ENCODE measurements at regions not wholly inside any gene's neighbourhood (a gene's known extent, or its start where the extent isn't known, plus 50 kb on each side); places are given as distances from the start of the nearest gene placed in this dataset.
"Not testable (repeated sequence)": the region's sequence is repeated elsewhere in the genome, so short reads cannot be mapped to it uniquely, and the experiment has no call there.

DNA sequence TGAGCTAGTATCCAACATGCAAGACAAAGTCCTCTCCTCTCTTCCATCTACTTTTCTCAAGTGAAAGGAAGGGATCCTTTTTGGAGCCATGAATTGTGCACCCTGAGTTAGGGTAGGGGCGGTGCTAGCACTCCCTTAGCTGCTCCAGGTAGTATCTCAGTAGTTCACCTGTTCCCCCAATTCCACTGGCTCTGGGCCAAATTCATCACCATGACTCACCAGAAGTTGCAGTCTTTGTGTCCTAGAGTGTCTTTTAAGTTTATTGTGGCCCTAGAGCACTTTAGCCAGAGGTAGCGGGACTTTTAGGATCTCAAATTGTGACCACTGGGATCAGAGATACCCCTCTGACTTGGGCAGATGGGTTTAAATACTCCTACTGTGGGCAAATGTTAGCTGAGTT lies 398.6 kb upstream of the ANO5 start:
- Histone ChIP-seq H3K9me3 (ENCODE audit: control insufficient read depth, low read depth, low read length) (no peaks in the 10 kb centered on the region), H3K36me3 (ENCODE audit: control insufficient read depth, low read depth, low read length) (no peaks in the 10 kb centered on the region), H3K4me1 (ENCODE audit: control insufficient read depth, low read depth, low read length) (no peaks in the 10 kb centered on the region), H3K4me3 (ENCODE audit: low read length) (no peak overlapping the region), H3K27ac (ENCODE audit: low read length) (no peak overlapping the region), H3K9ac (ENCODE audit: low read length) (no peak overlapping the region), H3K27me3 (ENCODE audit: control insufficient read depth, insufficient read depth, low read length) (no peaks in the 10 kb centered on the region)

DNA sequence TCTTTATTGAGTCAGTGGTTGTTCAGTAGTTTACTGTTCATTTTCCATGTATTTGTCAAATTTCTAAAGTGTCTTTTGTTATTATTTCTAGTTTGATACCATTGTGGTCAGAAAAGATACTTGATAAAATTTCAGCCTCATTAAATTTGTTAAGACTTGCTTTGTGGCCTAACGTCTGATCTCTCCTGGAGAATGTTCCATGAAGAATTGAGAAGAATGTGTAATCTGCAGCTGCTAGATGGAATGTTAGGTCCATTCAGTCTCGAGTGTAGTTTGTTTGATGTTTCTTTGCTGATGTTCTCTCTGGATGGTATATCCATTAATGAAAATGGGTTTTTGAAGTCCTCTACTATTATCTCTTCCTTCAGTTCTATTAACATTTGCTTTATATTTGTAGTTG lies 394.7 kb upstream of the ANO5 start:
- Histone ChIP-seq H3K27me3 (ENCODE audit: control insufficient read depth, insufficient read depth, low read length) (no peaks in the 10 kb centered on the region), H3K9me3 (ENCODE audit: control insufficient read depth, low read depth, low read length) (no peaks in the 10 kb centered on the region), H3K27ac (ENCODE audit: low read length) (no peak overlapping the region), H3K36me3 (ENCODE audit: control insufficient read depth, low read depth, low read length) (no peaks in the 10 kb centered on the region), H3K9ac (ENCODE audit: low read length) (no peak overlapping the region), H3K4me3 (ENCODE audit: low read length) (no peak overlapping the region), H3K4me1 (ENCODE audit: control insufficient read depth, low read depth, low read length) (no peaks in the 10 kb centered on the region)

DNA sequence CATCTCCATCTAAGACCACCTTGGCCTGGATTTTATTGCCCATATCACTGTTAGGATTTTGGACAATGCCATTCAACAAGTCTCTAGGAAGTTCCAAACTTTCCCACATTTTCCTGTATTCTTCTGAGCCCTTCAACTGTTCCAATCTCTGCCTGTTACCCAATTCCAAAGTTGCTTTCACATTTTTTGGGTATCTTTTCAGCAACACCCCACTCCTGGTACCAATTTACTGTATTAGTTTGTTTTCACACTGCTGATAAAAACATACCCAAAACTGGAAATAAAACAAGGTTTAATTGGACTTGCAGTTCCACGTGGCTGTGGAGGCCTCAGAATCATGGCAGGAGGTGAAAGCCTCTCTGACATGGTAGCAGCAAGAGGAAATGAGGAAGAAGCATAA lies 388.4 kb upstream of the ANO5 start:
- H3K4me1 ChIP-seq (ENCODE audit: control insufficient read depth, low read depth, low read length); H3K9ac ChIP-seq (ENCODE audit: low read length); H3K9me3 ChIP-seq (ENCODE audit: control insufficient read depth, low read depth, low read length); H3K27ac ChIP-seq (ENCODE audit: low read length); H3K4me3 ChIP-seq (ENCODE audit: low read length); H3K27me3 ChIP-seq (ENCODE audit: control insufficient read depth, insufficient read depth, low read length); H3K36me3 ChIP-seq (ENCODE audit: control insufficient read depth, low read depth, low read length): not testable (repeated sequence)

DNA sequence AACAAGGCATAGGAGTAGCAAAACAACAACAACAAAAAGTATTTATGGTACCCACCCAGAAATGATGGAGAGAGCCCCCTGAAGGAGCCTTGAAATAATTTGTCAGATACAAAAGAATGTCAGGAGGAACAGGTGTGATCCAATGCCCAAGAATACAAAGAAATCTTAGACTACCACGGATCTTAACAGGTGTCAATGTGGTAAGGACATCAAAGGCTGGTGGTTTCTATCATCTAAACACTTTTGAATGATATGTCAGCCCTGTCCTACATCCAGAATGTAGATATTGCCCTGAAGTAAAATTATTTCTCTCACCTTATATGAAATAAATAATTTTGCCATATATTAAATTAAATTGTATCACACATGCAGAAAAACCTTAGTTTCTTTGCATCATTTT lies 386.4 kb upstream of the ANO5 start:
- no peaks in the 10 kb centered on the region for H3K4me1 ChIP-seq (ENCODE audit: control insufficient read depth, low read depth, low read length)
- no peak overlapping the region for H3K27ac ChIP-seq (ENCODE audit: low read length)
- H3K36me3 ChIP-seq (ENCODE audit: control insufficient read depth, low read depth, low read length) = no peaks in the 10 kb centered on the region
- H3K27me3 ChIP-seq (ENCODE audit: control insufficient read depth, insufficient read depth, low read length) = no peaks in the 10 kb centered on the region
- no peaks in the 10 kb centered on the region for H3K9me3 ChIP-seq (ENCODE audit: control insufficient read depth, low read depth, low read length)
- H3K9ac ChIP-seq (ENCODE audit: low read length) = no peak overlapping the region
- H3K4me3 ChIP-seq (ENCODE audit: low read length) = no peak overlapping the region

DNA sequence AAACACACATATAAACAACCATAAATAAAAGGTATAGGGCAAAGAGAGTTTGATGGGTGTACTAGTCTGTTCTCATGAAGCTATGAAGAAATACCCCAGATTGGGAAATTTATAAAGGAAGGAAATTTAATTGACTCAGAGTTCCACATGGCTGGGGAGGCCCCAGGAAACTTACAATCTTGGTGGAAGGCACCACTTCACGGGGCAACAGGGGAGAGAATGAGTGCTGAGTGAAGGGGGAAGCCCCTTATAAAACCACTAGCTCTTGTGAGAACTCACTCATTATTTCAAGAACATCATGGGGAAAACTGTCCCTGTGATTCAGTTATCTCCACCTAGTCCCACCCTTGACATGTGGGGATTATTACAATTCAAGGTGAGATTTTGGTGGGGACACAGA lies 385.9 kb upstream of the ANO5 start:
- H3K4me3 ChIP-seq (ENCODE audit: low read length) = no peak overlapping the region
- no peaks in the 10 kb centered on the region for H3K9me3 ChIP-seq (ENCODE audit: control insufficient read depth, low read depth, low read length)
- no peak overlapping the region for H3K27ac ChIP-seq (ENCODE audit: low read length)
- no peaks in the 10 kb centered on the region for H3K27me3 ChIP-seq (ENCODE audit: control insufficient read depth, insufficient read depth, low read length)
- no peak overlapping the region for H3K9ac ChIP-seq (ENCODE audit: low read length)
- H3K36me3 ChIP-seq (ENCODE audit: control insufficient read depth, low read depth, low read length) = no peaks in the 10 kb centered on the region
- no peaks in the 10 kb centered on the region for H3K4me1 ChIP-seq (ENCODE audit: control insufficient read depth, low read depth, low read length)

DNA sequence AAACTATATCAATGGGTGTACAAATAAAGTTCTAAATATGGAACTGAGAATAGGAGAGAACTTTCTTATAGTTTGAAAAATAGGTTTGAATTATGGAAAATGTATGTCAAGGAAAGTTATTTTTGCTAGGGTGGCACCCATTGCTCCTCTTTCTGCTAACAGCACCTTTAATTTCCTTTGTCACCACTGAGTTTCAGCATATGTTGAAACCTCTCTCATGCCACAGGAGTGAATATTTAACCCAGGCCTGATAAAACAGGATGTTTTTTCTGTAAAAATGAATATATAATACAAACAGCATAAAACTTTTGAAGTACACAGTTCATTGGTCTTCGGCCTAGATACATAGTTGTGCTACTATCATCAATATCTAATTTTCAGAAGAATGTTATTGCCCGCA lies 385.5 kb upstream of the ANO5 start:
- Histone ChIP-seq H3K27ac (ENCODE audit: low read length) (no peak overlapping the region), H3K27me3 (ENCODE audit: control insufficient read depth, insufficient read depth, low read length) (no peaks in the 10 kb centered on the region), H3K9me3 (ENCODE audit: control insufficient read depth, low read depth, low read length) (no peaks in the 10 kb centered on the region), H3K4me3 (ENCODE audit: low read length) (no peak overlapping the region), H3K4me1 (ENCODE audit: control insufficient read depth, low read depth, low read length) (no peaks in the 10 kb centered on the region), H3K36me3 (ENCODE audit: control insufficient read depth, low read depth, low read length) (no peaks in the 10 kb centered on the region), H3K9ac (ENCODE audit: low read length) (no peak overlapping the region)

DNA sequence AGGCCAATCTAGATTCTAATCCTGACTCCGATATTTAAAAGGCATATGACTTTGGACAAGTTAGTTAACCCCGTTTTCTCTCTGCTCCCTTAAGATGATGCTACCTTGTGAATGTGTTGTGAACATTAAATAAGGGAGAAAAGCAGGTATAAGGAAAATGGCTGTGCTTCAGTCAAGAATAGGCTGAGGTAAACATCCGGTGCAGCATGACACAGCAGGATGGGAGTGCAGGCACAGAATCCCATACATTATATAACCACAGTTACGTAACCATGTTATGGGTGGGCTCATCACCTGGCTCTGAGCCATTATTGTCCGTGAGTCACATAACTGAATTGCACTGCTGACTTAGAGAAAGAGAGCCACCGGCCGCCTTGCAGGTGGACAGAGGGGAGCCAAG lies 382.2 kb upstream of the ANO5 start:
- H3K9ac ChIP-seq (ENCODE audit: low read length) = no peak overlapping the region
- H3K27ac ChIP-seq (ENCODE audit: low read length) = no peak overlapping the region
- H3K4me1 ChIP-seq (ENCODE audit: control insufficient read depth, low read depth, low read length) = no peaks in the 10 kb centered on the region
- no peaks in the 10 kb centered on the region for H3K36me3 ChIP-seq (ENCODE audit: control insufficient read depth, low read depth, low read length)
- H3K27me3 ChIP-seq (ENCODE audit: control insufficient read depth, insufficient read depth, low read length) = no peaks in the 10 kb centered on the region
- H3K4me3 ChIP-seq (ENCODE audit: low read length) = no peak overlapping the region
- H3K9me3 ChIP-seq (ENCODE audit: control insufficient read depth, low read depth, low read length) = no peaks in the 10 kb centered on the region

DNA sequence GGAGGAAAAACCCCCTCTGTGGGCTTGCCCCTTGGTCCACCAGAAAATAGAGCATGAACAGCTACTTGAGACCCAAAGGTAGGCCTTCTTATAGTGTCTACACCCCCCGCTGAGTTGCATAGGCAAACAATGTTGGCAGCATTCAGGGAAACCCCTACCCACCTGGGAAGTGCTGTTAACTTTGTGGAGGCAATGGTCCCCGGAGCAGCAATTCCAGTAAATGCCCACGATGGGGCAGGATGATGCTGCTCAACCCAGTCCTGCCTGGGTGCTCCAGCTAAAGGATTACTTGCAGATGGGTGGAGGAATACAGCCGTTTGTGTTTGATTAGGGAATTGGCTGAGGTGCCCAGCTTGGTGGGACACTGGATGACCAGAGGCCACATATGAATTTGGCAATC lies 381.3 kb upstream of the ANO5 start:
- Histone ChIP-seq H3K4me3 (ENCODE audit: low read length) (no peak overlapping the region), H3K36me3 (ENCODE audit: control insufficient read depth, low read depth, low read length) (no peaks in the 10 kb centered on the region), H3K9me3 (ENCODE audit: control insufficient read depth, low read depth, low read length) (no peaks in the 10 kb centered on the region), H3K4me1 (ENCODE audit: control insufficient read depth, low read depth, low read length) (no peaks in the 10 kb centered on the region), H3K27ac (ENCODE audit: low read length) (no peak overlapping the region), H3K9ac (ENCODE audit: low read length) (no peak overlapping the region), H3K27me3 (ENCODE audit: control insufficient read depth, insufficient read depth, low read length) (no peaks in the 10 kb centered on the region)

DNA sequence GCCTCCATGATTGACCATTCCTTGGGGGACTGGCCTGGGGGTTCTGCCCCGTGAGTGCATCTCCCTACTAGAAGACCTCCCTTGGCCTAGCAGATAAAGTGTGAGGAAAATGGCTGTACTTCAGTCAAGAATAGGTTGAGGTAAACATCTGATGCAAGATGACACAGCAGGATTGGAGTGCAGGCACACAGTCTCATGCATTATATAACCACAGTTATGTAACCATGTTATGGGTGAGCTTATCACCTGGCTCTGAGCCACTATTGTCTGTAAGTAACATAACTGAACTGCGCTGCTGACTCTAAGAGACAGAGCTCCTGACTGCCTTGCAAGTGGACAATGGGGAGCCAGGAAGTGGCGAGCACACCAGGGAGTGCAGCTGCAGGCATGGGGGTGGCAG lies 378.7 kb upstream of the ANO5 start:
- no peak overlapping the region for H3K4me3 ChIP-seq (ENCODE audit: low read length)
- H3K27me3 ChIP-seq (ENCODE audit: control insufficient read depth, insufficient read depth, low read length) = no peaks in the 10 kb centered on the region
- H3K9me3 ChIP-seq (ENCODE audit: control insufficient read depth, low read depth, low read length) = no peaks in the 10 kb centered on the region
- no peak overlapping the region for H3K9ac ChIP-seq (ENCODE audit: low read length)
- H3K27ac ChIP-seq (ENCODE audit: low read length) = no peak overlapping the region
- H3K4me1 ChIP-seq (ENCODE audit: control insufficient read depth, low read depth, low read length) = no peaks in the 10 kb centered on the region
- no peaks in the 10 kb centered on the region for H3K36me3 ChIP-seq (ENCODE audit: control insufficient read depth, low read depth, low read length)

DNA sequence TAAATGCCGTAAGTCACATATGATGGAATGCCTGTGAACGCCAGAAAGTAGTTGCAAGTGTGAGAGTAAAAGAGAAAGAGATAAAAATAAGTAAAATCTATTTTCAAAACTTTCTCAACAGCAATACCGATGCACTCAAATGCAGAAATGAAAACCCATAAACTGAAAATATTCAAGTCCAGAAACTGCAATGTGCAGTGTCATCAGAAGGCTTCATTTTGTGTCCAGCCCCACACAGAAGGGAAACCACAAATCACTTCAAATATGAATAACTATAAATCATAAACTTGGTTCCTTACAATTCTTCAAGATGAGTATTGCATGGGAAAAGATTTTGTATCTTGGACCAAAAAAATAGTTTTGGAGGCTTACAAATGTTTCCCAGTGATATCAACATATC lies 375.2 kb upstream of the ANO5 start:
- H3K9ac ChIP-seq (ENCODE audit: low read length) = no peak overlapping the region
- no peak overlapping the region for H3K4me3 ChIP-seq (ENCODE audit: low read length)
- H3K27ac ChIP-seq (ENCODE audit: low read length) = no peak overlapping the region
- H3K4me1 ChIP-seq (ENCODE audit: control insufficient read depth, low read depth, low read length) = no peaks in the 10 kb centered on the region
- H3K27me3 ChIP-seq (ENCODE audit: control insufficient read depth, insufficient read depth, low read length) = no peaks in the 10 kb centered on the region
- no peaks in the 10 kb centered on the region for H3K36me3 ChIP-seq (ENCODE audit: control insufficient read depth, low read depth, low read length)
- no peaks in the 10 kb centered on the region for H3K9me3 ChIP-seq (ENCODE audit: control insufficient read depth, low read depth, low read length)

DNA sequence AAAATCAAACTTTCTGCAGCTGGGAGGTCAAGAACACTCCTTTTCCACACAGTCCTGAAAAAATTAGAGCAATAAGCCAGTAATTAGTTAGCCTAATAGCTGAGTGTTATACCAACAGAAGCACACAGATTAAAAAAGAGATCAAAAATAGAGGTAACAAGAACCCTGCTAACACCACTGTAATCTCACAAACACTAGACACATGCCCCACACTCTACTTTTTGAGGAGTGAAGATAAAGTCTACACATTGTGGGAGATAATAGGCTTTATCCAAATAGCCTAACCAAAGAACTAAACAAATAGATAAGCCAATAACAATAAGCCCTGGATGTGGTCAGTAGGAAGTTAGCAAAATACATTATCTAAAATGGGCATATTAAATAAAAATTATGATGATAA lies 372.7 kb upstream of the ANO5 start:
- Histone ChIP-seq H3K4me1 (ENCODE audit: control insufficient read depth, low read depth, low read length) (no peaks in the 10 kb centered on the region), H3K9ac (ENCODE audit: low read length) (no peak overlapping the region), H3K27me3 (ENCODE audit: control insufficient read depth, insufficient read depth, low read length) (no peaks in the 10 kb centered on the region), H3K9me3 (ENCODE audit: control insufficient read depth, low read depth, low read length) (no peaks in the 10 kb centered on the region), H3K27ac (ENCODE audit: low read length) (no peak overlapping the region), H3K36me3 (ENCODE audit: control insufficient read depth, low read depth, low read length) (no peaks in the 10 kb centered on the region), H3K4me3 (ENCODE audit: low read length) (no peak overlapping the region)

DNA sequence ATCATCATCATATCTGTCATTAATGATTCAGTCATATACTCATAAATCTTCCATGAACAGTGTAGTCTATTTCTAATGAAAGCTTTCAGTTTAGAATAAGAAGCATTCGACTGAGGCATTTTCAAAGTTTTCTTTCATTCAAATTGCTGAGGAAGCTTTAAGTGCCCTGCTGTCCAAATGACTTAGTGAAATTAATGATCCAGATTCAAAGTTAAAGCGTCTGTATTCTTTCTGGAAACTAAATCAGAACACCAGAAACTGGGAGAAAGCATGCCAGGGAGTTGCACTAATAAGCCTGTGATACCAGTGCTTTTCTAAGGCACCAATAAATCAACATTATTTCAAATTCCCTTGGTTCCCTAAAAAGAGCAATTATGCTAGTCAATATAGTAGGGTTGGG lies 367.8 kb upstream of the ANO5 start:
- Histone ChIP-seq H3K4me1 (ENCODE audit: control insufficient read depth, low read depth, low read length) (no peaks in the 10 kb centered on the region), H3K4me3 (ENCODE audit: low read length) (no peak overlapping the region), H3K9me3 (ENCODE audit: control insufficient read depth, low read depth, low read length) (no peaks in the 10 kb centered on the region), H3K27me3 (ENCODE audit: control insufficient read depth, insufficient read depth, low read length) (no peaks in the 10 kb centered on the region), H3K9ac (ENCODE audit: low read length) (no peak overlapping the region), H3K27ac (ENCODE audit: low read length) (no peak overlapping the region), H3K36me3 (ENCODE audit: control insufficient read depth, low read depth, low read length) (no peaks in the 10 kb centered on the region)

DNA sequence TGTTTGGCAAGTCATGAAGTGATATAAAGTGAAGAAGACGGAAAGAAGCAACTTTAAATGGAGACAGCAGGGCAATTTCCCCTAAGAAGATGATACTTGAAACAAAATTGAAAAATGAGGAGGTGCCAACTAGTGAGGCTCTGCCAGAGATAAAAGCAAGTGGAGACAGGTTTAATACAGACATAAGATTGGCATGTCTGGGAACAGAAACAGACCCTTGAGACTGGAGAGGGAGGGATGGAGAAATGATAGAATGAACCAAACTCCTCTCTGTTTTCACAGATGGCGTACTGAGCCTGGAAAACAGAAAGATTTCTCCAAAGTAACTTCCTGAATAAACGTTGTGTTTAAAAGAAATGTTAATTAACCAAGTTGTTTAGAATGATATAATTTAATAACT lies 354.5 kb upstream of the ANO5 start:
- no peaks in the 10 kb centered on the region for H3K36me3 ChIP-seq (ENCODE audit: control insufficient read depth, low read depth, low read length)
- H3K27me3 ChIP-seq (ENCODE audit: control insufficient read depth, insufficient read depth, low read length) = no peaks in the 10 kb centered on the region
- no peak overlapping the region for H3K27ac ChIP-seq (ENCODE audit: low read length)
- no peaks in the 10 kb centered on the region for H3K9me3 ChIP-seq (ENCODE audit: control insufficient read depth, low read depth, low read length)
- no peaks in the 10 kb centered on the region for H3K4me1 ChIP-seq (ENCODE audit: control insufficient read depth, low read depth, low read length)
- H3K9ac ChIP-seq (ENCODE audit: low read length) = no peak overlapping the region
- no peak overlapping the region for H3K4me3 ChIP-seq (ENCODE audit: low read length)

All from iPS-18a (cell line).